Tibial nerve (tissue), 4 donors: ENCODE measurements at regions not wholly inside any gene's neighbourhood (a gene's known extent, or its start where the extent isn't known, plus 50 kb on each side); places are given as distances from the start of the nearest gene placed in this dataset.

ENCODE experiments used
- DNase-seq, 2 donors: peaks; one replicate each; pipeline ENCODE4 v3.0.0-alpha.2; 2019; ENCODE audit warnings: low spot score in 2 of 2
- H3K27ac ChIP-seq, 4 donors: fragments of 200-600 bp; sonication (generic) in 3 of 4; one replicate each; pipeline ENCODE4 v1.5.1; 2017 to 2019; ENCODE audit warnings: mild to moderate bottlenecking in 1 of 4
- H3K27me3 ChIP-seq, 2 donors: fragments of 200-600 bp; sonication (generic) in 1 of 2; one replicate each; pipeline versions ENCODE4 v1.5.1 to v1.6.0; 2017 to 2019
- H3K36me3 ChIP-seq, 3 donors: fragments of 200-600 bp; sonication (generic); one replicate each; pipeline ENCODE4 v1.5.1; 2018 to 2019
- H3K4me1 ChIP-seq, 4 donors: fragments of 200-600 bp; sonication (generic) in 3 of 4; one replicate each; pipeline ENCODE4 v1.5.1; 2017 to 2019
- H3K4me3 ChIP-seq, 4 donors: fragments of 200-600 bp; sonication (generic) in 3 of 4; one replicate each; pipeline ENCODE4 v1.5.1; 2017 to 2019; ENCODE audit warnings: mild to moderate bottlenecking in 1 of 4, moderate library complexity in 1 of 4
- H3K9me3 ChIP-seq, 4 donors: fragments of 200-600 bp; sonication (generic) in 3 of 4; one replicate each; pipeline ENCODE4 v1.5.1; 2017 to 2019
- CTCF ChIP-seq, 5 experiments: fragments of 200-600 bp in 3 of 5; fragments of 450-650 bp in 2 of 5; sonication (generic) in 3 of 5; IDR thresholded peaks; one replicate each; pipeline ENCODE4 v1.5.1; 2016 to 2019; ENCODE audit warnings: antibody characterized with exemption in 5 of 5, mild to moderate bottlenecking in 3 of 5, moderate library complexity in 2 of 5
- EP300 ChIP-seq, 2 donors: sonication (generic); formaldehyde crosslinking; IDR thresholded peaks; one replicate each; pipeline ENCODE4 v1.6.1; 2017; ENCODE audit warnings: antibody characterized with exemption in 2 of 2, mild to moderate bottlenecking in 1 of 2
- POLR2A ChIP-seq, 2 donors: fragments of 450-650 bp; IDR thresholded peaks; one replicate each; pipeline ENCODE4 v1.6.1; 2017; ENCODE audit warnings: antibody characterized with exemption in 2 of 2, mild to moderate bottlenecking in 2 of 2, moderate library complexity in 2 of 2
- WGBS, 2 donors: methylation state at CpG; one replicate each; pipeline ENCODE4 v1.1.5; 2018; 5-methylcytosine and 5-hydroxymethylcytosine counted together

- 67 to 82% methylated on average over 3 of the region's 3 CpGs for WGBS, 2 donors
- no peaks in the 10 kb centered on the region for H3K4me1 ChIP-seq
- no peaks in the 10 kb centered on the region for H3K36me3 ChIP-seq
- peaks cover 0 to 9% (median 0%) of the 10 kb centered on the region in 4 donors for H3K9me3 ChIP-seq
- TF ChIP-seq CTCF (IDR thresholded peaks at IDR 0.05) (no peak), EP300 (IDR thresholded peaks at IDR 0.05) (no peak), POLR2A (IDR thresholded peaks at IDR 0.05) (no peak)
- H3K27me3 ChIP-seq: no peaks in the 10 kb centered on the region
- no peak overlapping the region for H3K27ac ChIP-seq
- DNase-seq: no peak
- no peak overlapping the region for H3K4me3 ChIP-seq
Observed at GRCh38 chr13:37392389-37392788, 206.2 kb downstream of the POSTN start.

GRCh38 chr13:37390735-37391134 lies 207.8 kb downstream of the POSTN start:
- Histone ChIP-seq H3K36me3 (no peaks in the 10 kb centered on the region), H3K4me1 (no peaks in the 10 kb centered on the region), H3K4me3 (no peak overlapping the region), H3K9me3 (peaks cover 0 to 3% (median 0%) of the 10 kb centered on the region in 4 donors), H3K27ac (no peak overlapping the region), H3K27me3 (no peaks in the 10 kb centered on the region)
- no peak for DNase-seq
- WGBS, 2 donors: 78 to 89% methylated on average over 4 of the region's 4 CpGs
- TF ChIP-seq CTCF (IDR thresholded peaks at IDR 0.05) (no peak), POLR2A (IDR thresholded peaks at IDR 0.05) (no peak), EP300 (IDR thresholded peaks at IDR 0.05) (no peak)

- DNase-seq: no peak
- Histone ChIP-seq H3K9me3 (no peaks in the 10 kb centered on the region), H3K27ac (no peak overlapping the region), H3K4me1 (no peaks in the 10 kb centered on the region), H3K4me3 (no peak overlapping the region), H3K36me3 (no peaks in the 10 kb centered on the region), H3K27me3 (no peaks in the 10 kb centered on the region)
- 32 to 37% methylated on average over 2 of the region's 2 CpGs for WGBS, 2 donors
- TF ChIP-seq EP300 (IDR thresholded peaks at IDR 0.05) (no peak), CTCF (IDR thresholded peaks at IDR 0.05) (no peak), POLR2A (IDR thresholded peaks at IDR 0.05) (no peak)
Observed at GRCh38 chr13:37385956-37386670, 212.5 kb downstream of the POSTN start.

- Histone ChIP-seq H3K4me3 (no peak overlapping the region), H3K9me3 (no peaks in the 10 kb centered on the region), H3K36me3 (no peaks in the 10 kb centered on the region), H3K27me3 (no peaks in the 10 kb centered on the region), H3K4me1 (no peaks in the 10 kb centered on the region), H3K27ac (no peak overlapping the region)
- TF ChIP-seq POLR2A (IDR thresholded peaks at IDR 0.05): no peak
- TF ChIP-seq EP300 (IDR thresholded peaks at IDR 0.05): no peak
- no peak for TF ChIP-seq CTCF (IDR thresholded peaks at IDR 0.05)
- DNase-seq: no peak
- 96 to 98% methylated on average over 4 of the region's 4 CpGs for WGBS, 2 donors
Observed at GRCh38 chr13:37385248-37385647, 213.3 kb downstream of the POSTN start.

- H3K4me3 ChIP-seq: no peak overlapping the region
- H3K27me3 ChIP-seq: no peaks in the 10 kb centered on the region
- H3K36me3 ChIP-seq: no peaks in the 10 kb centered on the region
- H3K27ac ChIP-seq: no peak overlapping the region
- H3K4me1 ChIP-seq: no peaks in the 10 kb centered on the region
- H3K9me3 ChIP-seq: no peaks in the 10 kb centered on the region
- WGBS, 2 donors: 42 to 52% methylated on average over 2 of the region's 2 CpGs
- DNase-seq: no peak
- TF ChIP-seq EP300 (IDR thresholded peaks at IDR 0.05): no peak
- no peak for TF ChIP-seq CTCF (IDR thresholded peaks at IDR 0.05)
- no peak for TF ChIP-seq POLR2A (IDR thresholded peaks at IDR 0.05)
Observed at GRCh38 chr13:37383856-37384370, 214.7 kb downstream of the POSTN start.
